HAP-1 (cell line): ENCODE measurements at regions not wholly inside any gene's neighbourhood (a gene's known extent, or its start where the extent isn't known, plus 50 kb on each side); places are given as distances from the start of the nearest gene placed in this dataset.

ENCODE experiments used
- DNase-seq, 2 experiments: peaks; one replicate each; pipeline ENCODE4 v3.0.0-alpha.2; 2016 to 2020; ENCODE audit warnings: low spot score in 2 of 2
- H3K27me3 ChIP-seq: fragments of 250-450 bp; sonication (Bioruptor Pico); 2 replicates; pipeline ENCODE4 v1.5.1; 2020; ENCODE audit warnings: low read depth, mild to moderate bottlenecking, moderate library complexity
- H3K36me3 ChIP-seq: fragments of 250-450 bp; sonication (Bioruptor Pico); replicated peaks from 2 replicates; pipeline ENCODE4 v1.5.1; 2020; ENCODE audit warnings: mild to moderate bottlenecking
- H3K4me1 ChIP-seq: fragments of 250-450 bp; sonication (Bioruptor Pico); 2 replicates; pipeline ENCODE4 v1.5.1; 2020; ENCODE audit warnings: mild to moderate bottlenecking
- H3K4me3 ChIP-seq: fragments of 250-450 bp; sonication (Bioruptor Pico); 2 replicates; pipeline ENCODE4 v1.5.1; 2020; ENCODE audit warnings: mild to moderate bottlenecking, moderate library complexity
- H3K9me3 ChIP-seq: fragments of 250-450 bp; sonication (Bioruptor Pico); 2 replicates; pipeline ENCODE4 v1.5.1; 2020; ENCODE audit warnings: mild to moderate bottlenecking, moderate library complexity
- in situ Hi-C: fragments of 300-500 bp; cut with MboI; formaldehyde crosslinking; loops from 3 replicates; pipeline ENCODE4 v1.14.3; 2020; ENCODE audit warnings: low sequenced_read_pairs, inconsistent platforms, mixed read lengths

- no peak for DNase-seq
- Histone ChIP-seq H3K4me1 (no peaks in the 10 kb centered on the region), H3K27me3 (no peaks in the 10 kb centered on the region), H3K9me3 (no peaks in the 10 kb centered on the region), H3K36me3 (no peaks in the 10 kb centered on the region), H3K4me3 (no peak overlapping the region)
- in situ Hi-C loops: no loop called here
Measured at GRCh38 chr4:163772238-163772637, 277.7 kb downstream of the TMA16 start.

- in situ Hi-C loops: no loop called here
- no peaks in the 10 kb centered on the region for H3K4me1 ChIP-seq
- no peaks in the 10 kb centered on the region for H3K9me3 ChIP-seq
- no peaks in the 10 kb centered on the region for H3K36me3 ChIP-seq
- H3K4me3 ChIP-seq: no peak overlapping the region
- peak in 1 of 2 experiments; percentile 34 for DNase-seq
- no peaks in the 10 kb centered on the region for H3K27me3 ChIP-seq
Measured at GRCh38 chr4:163773940-163774339, 279.4 kb downstream of the TMA16 start.

- no peak overlapping the region for H3K4me3 ChIP-seq
- DNase-seq: no peak
- no peaks in the 10 kb centered on the region for H3K27me3 ChIP-seq
- in situ Hi-C loops: no loop called here
- H3K36me3 ChIP-seq: no peaks in the 10 kb centered on the region
- H3K4me1 ChIP-seq: no peaks in the 10 kb centered on the region
- no peaks in the 10 kb centered on the region for H3K9me3 ChIP-seq
Measured at GRCh38 chr4:163776957-163777356, 282.5 kb downstream of the TMA16 start.

GRCh38 chr4:163781726-163782125 lies 287.2 kb downstream of the TMA16 start:
- in situ Hi-C loops: no loop called here
- Histone ChIP-seq H3K4me1 (no peaks in the 10 kb centered on the region), H3K4me3 (no peak overlapping the region), H3K9me3 (no peaks in the 10 kb centered on the region), H3K36me3 (no peaks in the 10 kb centered on the region), H3K27me3 (no peaks in the 10 kb centered on the region)
- DNase-seq: no peak

GRCh38 chr4:163790231-163790630 lies 295.7 kb downstream of the TMA16 start:
- H3K4me1 ChIP-seq: no peaks in the 10 kb centered on the region
- no peaks in the 10 kb centered on the region for H3K36me3 ChIP-seq
- in situ Hi-C loops: no loop called here
- DNase-seq: no peak
- H3K27me3 ChIP-seq: no peaks in the 10 kb centered on the region
- no peaks in the 10 kb centered on the region for H3K9me3 ChIP-seq
- no peak overlapping the region for H3K4me3 ChIP-seq

GRCh38 chr4:163795885-163796284 lies 301.4 kb downstream of the TMA16 start:
- H3K4me3 ChIP-seq: no peak overlapping the region
- in situ Hi-C loops: no loop called here
- no peaks in the 10 kb centered on the region for H3K27me3 ChIP-seq
- no peaks in the 10 kb centered on the region for H3K9me3 ChIP-seq
- no peaks in the 10 kb centered on the region for H3K4me1 ChIP-seq
- H3K36me3 ChIP-seq: no peaks in the 10 kb centered on the region
- no peak for DNase-seq

- Histone ChIP-seq H3K36me3 (no peaks in the 10 kb centered on the region), H3K27me3 (no peaks in the 10 kb centered on the region), H3K9me3 (no peaks in the 10 kb centered on the region), H3K4me3 (no peak overlapping the region), H3K4me1 (no peaks in the 10 kb centered on the region)
- in situ Hi-C loops: no loop called here
- DNase-seq: no peak
Measured at GRCh38 chr4:163804001-163804400, 309.5 kb downstream of the TMA16 start.

GRCh38 chr4:163806653-163807052 lies 312.2 kb downstream of the TMA16 start:
- H3K4me3 ChIP-seq: no peak overlapping the region
- DNase-seq: no peak
- H3K4me1 ChIP-seq: no peaks in the 10 kb centered on the region
- no peaks in the 10 kb centered on the region for H3K36me3 ChIP-seq
- no peaks in the 10 kb centered on the region for H3K9me3 ChIP-seq
- in situ Hi-C loops: no loop called here
- H3K27me3 ChIP-seq: no peaks in the 10 kb centered on the region

- Histone ChIP-seq H3K27me3 (no peaks in the 10 kb centered on the region), H3K9me3 (no peaks in the 10 kb centered on the region), H3K36me3 (no peaks in the 10 kb centered on the region), H3K4me1 (no peaks in the 10 kb centered on the region), H3K4me3 (no peak overlapping the region)
- no peak for DNase-seq
- in situ Hi-C loops: no loop called here
Measured at GRCh38 chr4:163808011-163808410, 313.5 kb downstream of the TMA16 start.

GRCh38 chr4:163810755-163811154 lies 316.3 kb downstream of the TMA16 start:
- Histone ChIP-seq H3K9me3 (no peaks in the 10 kb centered on the region), H3K27me3 (no peaks in the 10 kb centered on the region), H3K4me3 (no peak overlapping the region), H3K36me3 (no peaks in the 10 kb centered on the region), H3K4me1 (no peaks in the 10 kb centered on the region)
- in situ Hi-C loops: no loop called here
- no peak for DNase-seq

- Histone ChIP-seq H3K9me3 (no peaks in the 10 kb centered on the region), H3K27me3 (no peaks in the 10 kb centered on the region), H3K36me3 (no peaks in the 10 kb centered on the region), H3K4me3 (no peak overlapping the region), H3K4me1 (no peaks in the 10 kb centered on the region)
- no peak for DNase-seq
- in situ Hi-C loops: no loop called here
Measured at GRCh38 chr4:163815776-163816175, 321.3 kb downstream of the TMA16 start.

GRCh38 chr4:163816494-163816893 lies 322.0 kb downstream of the TMA16 start:
- Histone ChIP-seq H3K9me3 (no peaks in the 10 kb centered on the region), H3K36me3 (no peaks in the 10 kb centered on the region), H3K4me1 (no peaks in the 10 kb centered on the region), H3K27me3 (no peaks in the 10 kb centered on the region), H3K4me3 (no peak overlapping the region)
- DNase-seq: no peak
- in situ Hi-C loops: no loop called here

- no peaks in the 10 kb centered on the region for H3K27me3 ChIP-seq
- no peaks in the 10 kb centered on the region for H3K4me1 ChIP-seq
- no peaks in the 10 kb centered on the region for H3K9me3 ChIP-seq
- DNase-seq: no peak
- in situ Hi-C loops: no loop called here
- H3K4me3 ChIP-seq: no peak overlapping the region
- no peaks in the 10 kb centered on the region for H3K36me3 ChIP-seq
Measured at GRCh38 chr4:163818673-163819072, 324.2 kb downstream of the TMA16 start.

GRCh38 chr4:163833669-163834068 lies 339.2 kb downstream of the TMA16 start:
- H3K4me1 ChIP-seq: peaks cover 8% of the 10 kb centered on the region; the same call in 1 of the 2 replicates
- no peaks in the 10 kb centered on the region for H3K27me3 ChIP-seq
- DNase-seq: peak in 1 of 2 experiments; percentile 47
- in situ Hi-C loops: no loop called here
- no peaks in the 10 kb centered on the region for H3K36me3 ChIP-seq
- H3K4me3 ChIP-seq: no peak overlapping the region
- no peaks in the 10 kb centered on the region for H3K9me3 ChIP-seq

- Histone ChIP-seq H3K4me1 (peaks cover 24% of the 10 kb centered on the region), H3K27me3 (no peaks in the 10 kb centered on the region), H3K9me3 (no peaks in the 10 kb centered on the region), H3K36me3 (no peaks in the 10 kb centered on the region), H3K4me3 (no peak overlapping the region)
- in situ Hi-C loops: no loop called here
- DNase-seq: no peak
Measured at GRCh38 chr4:163846008-163846407, 351.5 kb downstream of the TMA16 start.
